ENCODE measurements at regions not wholly inside any gene's neighbourhood (a gene's known extent, or its start where the extent isn't known, plus 50 kb on each side); places are given as distances from the start of the nearest gene placed in this dataset.

- no peaks in the 10 kb centered on the region for H3K4me1 ChIP-seq (ENCODE audit: control insufficient read depth in 2 of 2, insufficient read depth in 2 of 2, low read length in 1 of 2)
- WGBS, 2 donors = 81 to 85% methylated on average over 4 of the region's 4 CpGs
- H3K27me3 ChIP-seq (ENCODE audit: control insufficient read depth in 1 of 2, insufficient read depth in 2 of 2, low read length in 2 of 2) = no peaks in the 10 kb centered on the region
- H3K4me3 ChIP-seq (ENCODE audit: low read depth in 1 of 2, low read length in 2 of 2) = no peak overlapping the region
- no peak overlapping the region for H3K27ac ChIP-seq (ENCODE audit: low read depth in 2 of 2, low read length in 1 of 2)
- no peaks in the 10 kb centered on the region for H3K36me3 ChIP-seq (ENCODE audit: control insufficient read depth in 2 of 2, insufficient read depth in 2 of 2, low read length in 1 of 2)
- no peaks in the 10 kb centered on the region for H3K9me3 ChIP-seq (ENCODE audit: control insufficient read depth in 2 of 2, insufficient read depth in 1 of 2, low read depth in 1 of 2, low read length in 1 of 2)
Observed at GRCh38 chr2:104790901-104791495, 62.9 kb upstream of the POU3F3 start.

GRCh38 chr2:104793966-104794365 lies 59.9 kb upstream of the POU3F3 start:
- Histone ChIP-seq H3K4me1 (ENCODE audit: control insufficient read depth in 2 of 2, insufficient read depth in 2 of 2, low read length in 1 of 2) (no peaks in the 10 kb centered on the region), H3K27me3 (ENCODE audit: control insufficient read depth in 1 of 2, insufficient read depth in 2 of 2, low read length in 2 of 2) (no peaks in the 10 kb centered on the region), H3K4me3 (ENCODE audit: low read depth in 1 of 2, low read length in 2 of 2) (no peak overlapping the region), H3K36me3 (ENCODE audit: control insufficient read depth in 2 of 2, insufficient read depth in 2 of 2, low read length in 1 of 2) (no peaks in the 10 kb centered on the region), H3K27ac (ENCODE audit: low read depth in 2 of 2, low read length in 1 of 2) (no peak overlapping the region), H3K9me3 (ENCODE audit: control insufficient read depth in 2 of 2, insufficient read depth in 1 of 2, low read depth in 1 of 2, low read length in 1 of 2) (no peaks in the 10 kb centered on the region)
- 86 to 92% methylated on average over 4 of the region's 4 CpGs for WGBS, 2 donors

DNA sequence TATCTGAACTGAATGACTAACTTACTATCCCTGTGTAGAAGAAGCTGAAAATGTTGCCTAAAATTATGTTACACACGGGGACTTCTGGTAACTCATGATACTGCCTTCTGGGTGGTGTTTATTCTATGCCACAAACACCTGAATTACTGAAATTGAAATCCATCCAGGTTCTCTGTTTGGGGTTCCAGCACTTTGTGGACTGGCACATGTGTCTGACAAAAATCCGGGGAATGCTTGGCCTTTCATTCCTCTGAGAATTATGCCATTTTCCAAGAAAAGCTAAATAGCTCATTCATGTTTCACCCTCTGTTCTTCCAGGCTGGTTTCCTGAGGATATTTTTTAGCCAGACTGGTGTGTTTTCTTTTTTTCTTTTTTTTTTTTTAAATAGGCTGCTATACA lies 59.5 kb upstream of the POU3F3 start:
- H3K36me3 ChIP-seq (ENCODE audit: control insufficient read depth in 2 of 2, insufficient read depth in 2 of 2, low read length in 1 of 2) = no peaks in the 10 kb centered on the region
- no peaks in the 10 kb centered on the region for H3K27me3 ChIP-seq (ENCODE audit: control insufficient read depth in 1 of 2, insufficient read depth in 2 of 2, low read length in 2 of 2)
- H3K27ac ChIP-seq (ENCODE audit: low read depth in 2 of 2, low read length in 1 of 2) = no peak overlapping the region
- H3K4me3 ChIP-seq (ENCODE audit: low read depth in 1 of 2, low read length in 2 of 2) = no peak overlapping the region
- H3K4me1 ChIP-seq (ENCODE audit: control insufficient read depth in 2 of 2, insufficient read depth in 2 of 2, low read length in 1 of 2) = no peaks in the 10 kb centered on the region
- WGBS, 2 donors = 72 to 73% methylated on average over 2 of the region's 2 CpGs
- no peaks in the 10 kb centered on the region for H3K9me3 ChIP-seq (ENCODE audit: control insufficient read depth in 2 of 2, insufficient read depth in 1 of 2, low read depth in 1 of 2, low read length in 1 of 2)
